ENCODE measurements at regions not wholly inside any gene's neighbourhood (a gene's known extent, or its start where the extent isn't known, plus 50 kb on each side); places are given as distances from the start of the nearest gene placed in this dataset.

DNA sequence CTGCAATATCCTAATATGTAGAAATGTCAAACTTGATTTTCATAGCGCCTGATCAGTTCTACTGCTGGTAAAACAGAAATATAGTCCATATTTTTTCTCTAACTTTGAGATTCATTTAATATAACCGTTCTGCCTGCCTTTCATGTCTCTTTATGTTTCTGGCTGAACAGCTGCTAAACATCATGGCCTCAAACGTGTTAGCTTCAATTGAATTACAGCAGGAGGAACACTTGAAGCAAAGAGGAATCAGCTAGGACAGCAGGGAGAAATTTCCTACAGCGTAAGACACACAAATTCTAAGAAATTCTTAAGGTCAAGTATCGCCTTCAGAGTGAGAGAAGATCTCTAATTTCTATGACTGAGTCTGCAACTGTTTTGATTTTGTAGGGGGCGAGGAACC lies 433.2 kb downstream of the FBXO15 start:
- TF ChIP-seq, protein P1, sequence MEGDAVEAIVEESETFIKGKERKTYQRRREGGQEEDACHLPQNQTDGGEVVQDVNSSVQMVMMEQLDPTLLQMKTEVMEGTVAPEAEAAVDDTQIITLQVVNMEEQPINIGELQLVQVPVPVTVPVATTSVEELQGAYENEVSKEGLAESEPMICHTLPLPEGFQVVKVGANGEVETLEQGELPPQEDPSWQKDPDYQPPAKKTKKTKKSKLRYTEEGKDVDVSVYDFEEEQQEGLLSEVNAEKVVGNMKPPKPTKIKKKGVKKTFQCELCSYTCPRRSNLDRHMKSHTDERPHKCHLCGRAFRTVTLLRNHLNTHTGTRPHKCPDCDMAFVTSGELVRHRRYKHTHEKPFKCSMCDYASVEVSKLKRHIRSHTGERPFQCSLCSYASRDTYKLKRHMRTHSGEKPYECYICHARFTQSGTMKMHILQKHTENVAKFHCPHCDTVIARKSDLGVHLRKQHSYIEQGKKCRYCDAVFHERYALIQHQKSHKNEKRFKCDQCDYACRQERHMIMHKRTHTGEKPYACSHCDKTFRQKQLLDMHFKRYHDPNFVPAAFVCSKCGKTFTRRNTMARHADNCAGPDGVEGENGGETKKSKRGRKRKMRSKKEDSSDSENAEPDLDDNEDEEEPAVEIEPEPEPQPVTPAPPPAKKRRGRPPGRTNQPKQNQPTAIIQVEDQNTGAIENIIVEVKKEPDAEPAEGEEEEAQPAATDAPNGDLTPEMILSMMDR (IDR thresholded peaks at IDR 0.05): no peak
- TF ChIP-seq POLR2A (IDR thresholded peaks at IDR 0.05) (no peak), POLR2AphosphoS5 (IDR thresholded peaks at IDR 0.05; ENCODE audit: insufficient read depth in 1 of 2, low read depth in 1 of 2) (no peak)

Data from vagina (tissue), 2 donors.